ENCODE measurements at regions not wholly inside any gene's neighbourhood (a gene's known extent, or its start where the extent isn't known, plus 50 kb on each side); places are given as distances from the start of the nearest gene placed in this dataset.

- no peak for TF ChIP-seq CTCF (IDR thresholded peaks at IDR 0.05)
- no peaks in the 10 kb centered on the region for H3K9me3 ChIP-seq
- no peaks in the 10 kb centered on the region for H3K36me3 ChIP-seq
- DNase-seq: no peak
- H3K27me3 ChIP-seq: no peaks in the 10 kb centered on the region
- intact Hi-C loops (cut with DNase I): no loop called here
- no peak overlapping the region for H3K27ac ChIP-seq
- H3K4me3 ChIP-seq: no peak overlapping the region
- no peaks in the 10 kb centered on the region for H3K4me1 ChIP-seq
- ATAC-seq: no peak
Observed at GRCh38 chr7:13320333-13320732, 632.9 kb downstream of the ARL4A start.

- no peaks in the 10 kb centered on the region for H3K36me3 ChIP-seq
- DNase-seq (no peak), ATAC-seq (no peak)
- H3K27ac ChIP-seq: no peak overlapping the region
- no peaks in the 10 kb centered on the region for H3K9me3 ChIP-seq
- no peak overlapping the region for H3K4me3 ChIP-seq
- no peaks in the 10 kb centered on the region for H3K27me3 ChIP-seq
- TF ChIP-seq CTCF (IDR thresholded peaks at IDR 0.05): no peak
- no peaks in the 10 kb centered on the region for H3K4me1 ChIP-seq
- intact Hi-C loops (cut with DNase I): no loop called here
Observed at GRCh38 chr7:13321316-13321715, 633.9 kb downstream of the ARL4A start.

- no peak overlapping the region for H3K27ac ChIP-seq
- intact Hi-C loops (cut with DNase I): no loop called here
Observed at GRCh38 chr7:13322126-13322525, 634.7 kb downstream of the ARL4A start.

GRCh38 chr7:13327669-13328068 lies 640.2 kb downstream of the ARL4A start:
- intact Hi-C loops (cut with DNase I): no loop called here
- H3K27ac ChIP-seq: no peak overlapping the region
- no peak overlapping the region for H3K4me3 ChIP-seq
- no peak for TF ChIP-seq CTCF (IDR thresholded peaks at IDR 0.05)
- ATAC-seq: no peak
- H3K9me3 ChIP-seq: no peaks in the 10 kb centered on the region
- H3K4me1 ChIP-seq: no peaks in the 10 kb centered on the region
- H3K27me3 ChIP-seq: no peaks in the 10 kb centered on the region
- H3K36me3 ChIP-seq: no peaks in the 10 kb centered on the region
- no peak for DNase-seq

More at GRCh38 chr7:13322126-13322525, 634.7 kb downstream of the ARL4A start:
- Histone ChIP-seq H3K4me3 (no peak overlapping the region), H3K36me3 (no peaks in the 10 kb centered on the region), H3K27me3 (no peaks in the 10 kb centered on the region), H3K4me1 (no peaks in the 10 kb centered on the region), H3K9me3 (no peaks in the 10 kb centered on the region)
- TF ChIP-seq CTCF (IDR thresholded peaks at IDR 0.05): no peak
- ATAC-seq: no peak
- no peak for DNase-seq

GRCh38 chr7:13333371-13333770 lies 645.9 kb downstream of the ARL4A start:
- Histone ChIP-seq H3K4me3 (no peak overlapping the region), H3K27ac (no peak overlapping the region), H3K36me3 (no peaks in the 10 kb centered on the region), H3K27me3 (no peaks in the 10 kb centered on the region), H3K4me1 (no peaks in the 10 kb centered on the region), H3K9me3 (no peaks in the 10 kb centered on the region)
- intact Hi-C loops (cut with DNase I): no loop called here
- ATAC-seq (no peak), DNase-seq (no peak)
- no peak for TF ChIP-seq CTCF (IDR thresholded peaks at IDR 0.05)

DNA sequence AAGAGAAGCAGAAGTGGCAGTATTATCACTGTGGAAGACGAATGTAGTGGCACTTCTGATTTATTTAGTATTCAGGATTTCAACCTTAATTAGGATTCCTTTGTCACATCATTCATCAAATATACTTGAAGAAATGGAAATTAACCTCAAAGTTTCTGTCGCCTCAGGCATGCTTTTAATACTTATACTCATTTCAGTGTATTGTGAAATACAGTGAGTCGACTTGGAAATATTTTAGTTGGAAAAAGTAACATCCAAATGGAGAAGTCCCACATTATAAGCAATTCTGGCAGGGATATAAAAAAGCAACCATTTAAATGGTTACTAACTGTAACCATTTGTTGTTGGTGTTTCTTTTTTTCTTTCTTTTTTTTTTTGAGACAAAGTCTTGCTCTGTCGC lies 648.8 kb downstream of the ARL4A start:
- intact Hi-C loops (cut with DNase I): no loop called here
- TF ChIP-seq CTCF (IDR thresholded peaks at IDR 0.05): no peak
- Histone ChIP-seq H3K27me3 (no peaks in the 10 kb centered on the region), H3K36me3 (no peaks in the 10 kb centered on the region), H3K9me3 (no peaks in the 10 kb centered on the region), H3K4me3 (no peak overlapping the region), H3K27ac (no peak overlapping the region), H3K4me1 (no peaks in the 10 kb centered on the region)
- DNase-seq (no peak), ATAC-seq (no peak)

Measured in upper lobe of right lung (tissue), 1 donor.